ENCODE measurements at regions not wholly inside any gene's neighbourhood (a gene's known extent, or its start where the extent isn't known, plus 50 kb on each side); places are given as distances from the start of the nearest gene placed in this dataset.

DNA sequence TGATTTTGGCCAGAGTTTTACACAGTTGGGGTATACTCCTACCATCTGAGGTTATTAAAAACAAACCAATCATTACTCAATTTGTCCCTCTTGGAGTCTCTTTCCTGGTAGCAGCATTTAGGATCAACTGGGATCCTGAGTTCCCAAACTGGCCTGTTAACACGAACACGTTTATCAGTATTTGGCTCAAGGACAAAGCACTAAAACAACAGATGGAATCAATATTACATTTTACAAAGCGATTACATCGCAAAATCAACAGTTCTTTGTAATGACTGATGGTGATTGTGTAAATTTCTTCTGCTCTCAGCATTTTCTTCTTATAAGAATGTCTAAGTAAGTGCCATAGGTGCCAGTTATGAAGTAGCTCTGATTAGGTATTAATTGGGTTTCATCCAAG lies 582.9 kb upstream of the ANKRD30A start:
- TF ChIP-seq POLR2AphosphoS5 (IDR thresholded peaks at IDR 0.05; ENCODE audit: low read depth, low read length), result no peak
- TF ChIP-seq POLR2A (IDR thresholded peaks at IDR 0.05; ENCODE audit: low read depth, low read length), result no peak

Measured in GM12892 (cell line).